ENCODE measurements at regions not wholly inside any gene's neighbourhood (a gene's known extent, or its start where the extent isn't known, plus 50 kb on each side); places are given as distances from the start of the nearest gene placed in this dataset.
A peak's percentile ranks its signal among the peaks of the same experiment; 100 is the strongest.

DNA sequence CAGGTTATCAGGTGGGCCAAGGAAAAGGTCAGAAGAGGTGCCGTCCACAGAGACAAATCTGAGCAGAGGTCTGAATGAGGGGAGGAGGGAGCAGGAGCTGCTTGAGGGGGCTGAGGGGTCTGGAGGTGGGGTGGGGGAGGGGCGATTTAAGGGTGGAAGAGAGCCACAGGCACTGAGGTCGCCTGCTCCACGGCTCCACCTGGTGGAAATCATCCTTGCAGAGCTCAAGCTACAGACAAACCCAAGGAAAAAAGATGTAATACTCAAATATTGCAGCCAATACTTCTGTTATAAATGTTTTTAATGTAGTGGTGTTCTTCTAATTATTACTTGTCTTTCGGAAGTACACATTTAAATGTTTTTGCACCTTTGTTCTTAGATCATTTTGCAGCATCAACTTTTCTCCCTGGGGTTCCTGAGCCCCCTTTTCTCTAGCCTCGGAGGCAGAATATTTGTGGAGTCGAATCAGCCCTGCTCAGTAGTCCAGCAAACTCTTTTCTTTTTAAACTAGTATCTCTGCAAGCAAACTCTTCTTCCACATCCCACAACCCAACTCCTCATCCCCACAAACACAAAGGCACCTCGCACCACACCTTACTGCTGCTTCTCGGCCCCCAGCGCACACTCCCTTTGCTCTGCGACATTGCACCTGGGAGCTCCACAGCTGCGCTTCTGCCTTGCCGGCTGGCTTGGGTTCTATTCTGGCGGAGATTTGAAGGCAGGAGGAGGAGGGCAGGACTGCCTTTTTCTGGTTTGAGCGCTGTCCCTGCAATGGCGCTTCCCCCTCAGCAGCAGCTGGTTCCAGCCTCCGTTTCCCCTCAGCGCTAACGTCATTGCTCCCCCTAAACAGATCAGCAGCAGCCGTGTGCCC is 51.0 kb upstream of the TFAP2A start:
- DNase-seq: peak; percentile 4

Measured in hindlimb muscle (tissue), 1 donor.